Coronary artery (tissue), 2 donors: ENCODE measurements at regions not wholly inside any gene's neighbourhood (a gene's known extent, or its start where the extent isn't known, plus 50 kb on each side); places are given as distances from the start of the nearest gene placed in this dataset.

ENCODE experiments used
- DNase-seq: peaks from one replicate; pipeline ENCODE4 v3.0.0-alpha.2; 2017; ENCODE audit warnings: low spot score
- H3K27ac ChIP-seq, 2 donors: fragments of 200-600 bp; sonication (generic); one replicate each; pipeline ENCODE4 v1.5.1; 2016 to 2019
- H3K4me3 ChIP-seq: fragments of 200-600 bp; sonication (generic); 2 replicates; pipeline ENCODE4 v1.5.1; 2016; ENCODE audit warnings: mild to moderate bottlenecking, moderate library complexity
- TF ChIP-seq, protein P1 (sequence below): fragments of 200-600 bp; sonication (generic); IDR thresholded peaks from one replicate; pipeline ENCODE4 v1.5.1; 2019; ENCODE audit warnings: antibody characterized with exemption

DNA sequence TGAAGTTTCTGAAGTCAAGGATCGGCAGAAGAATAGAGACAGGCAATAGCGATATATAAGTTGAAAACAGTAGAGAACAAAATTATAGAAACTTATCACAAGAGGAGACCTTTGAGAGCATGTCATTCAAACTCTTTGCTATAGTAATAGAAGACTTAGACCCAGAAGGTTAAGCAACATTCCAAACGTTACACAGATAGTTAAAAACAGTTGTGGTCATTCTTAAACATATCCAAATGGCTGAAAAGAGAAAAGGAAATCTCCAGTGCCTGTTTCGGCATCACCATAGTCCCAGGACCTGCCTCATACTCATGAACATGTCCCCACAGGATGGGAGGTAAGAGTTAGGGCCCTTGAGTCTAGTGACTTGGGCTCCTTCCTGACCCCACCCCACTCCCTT lies 258.1 kb upstream of the NOCT start:
- H3K4me3 ChIP-seq, result no peak overlapping the region
- no peak for DNase-seq
- TF ChIP-seq, protein P1, sequence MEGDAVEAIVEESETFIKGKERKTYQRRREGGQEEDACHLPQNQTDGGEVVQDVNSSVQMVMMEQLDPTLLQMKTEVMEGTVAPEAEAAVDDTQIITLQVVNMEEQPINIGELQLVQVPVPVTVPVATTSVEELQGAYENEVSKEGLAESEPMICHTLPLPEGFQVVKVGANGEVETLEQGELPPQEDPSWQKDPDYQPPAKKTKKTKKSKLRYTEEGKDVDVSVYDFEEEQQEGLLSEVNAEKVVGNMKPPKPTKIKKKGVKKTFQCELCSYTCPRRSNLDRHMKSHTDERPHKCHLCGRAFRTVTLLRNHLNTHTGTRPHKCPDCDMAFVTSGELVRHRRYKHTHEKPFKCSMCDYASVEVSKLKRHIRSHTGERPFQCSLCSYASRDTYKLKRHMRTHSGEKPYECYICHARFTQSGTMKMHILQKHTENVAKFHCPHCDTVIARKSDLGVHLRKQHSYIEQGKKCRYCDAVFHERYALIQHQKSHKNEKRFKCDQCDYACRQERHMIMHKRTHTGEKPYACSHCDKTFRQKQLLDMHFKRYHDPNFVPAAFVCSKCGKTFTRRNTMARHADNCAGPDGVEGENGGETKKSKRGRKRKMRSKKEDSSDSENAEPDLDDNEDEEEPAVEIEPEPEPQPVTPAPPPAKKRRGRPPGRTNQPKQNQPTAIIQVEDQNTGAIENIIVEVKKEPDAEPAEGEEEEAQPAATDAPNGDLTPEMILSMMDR, result no peak
- no peak overlapping the region for H3K27ac ChIP-seq

DNA sequence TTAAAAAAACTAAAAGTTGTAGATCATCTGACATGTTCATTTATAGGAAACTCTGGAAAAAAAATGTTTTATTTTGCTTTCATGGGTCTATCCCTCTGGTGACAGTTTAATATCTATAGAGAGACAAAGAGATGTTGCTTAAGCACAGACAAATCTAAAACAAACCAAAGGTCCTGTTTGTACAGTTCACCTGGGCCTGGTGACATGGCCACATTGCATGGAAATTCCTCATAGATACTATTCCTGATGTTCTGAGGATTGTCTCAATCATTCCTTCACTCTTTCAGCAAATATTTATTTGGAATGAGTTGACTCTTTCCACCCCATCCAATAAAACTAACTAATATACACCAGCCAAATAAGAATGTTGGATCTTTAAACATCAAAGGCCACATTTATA lies 259.1 kb upstream of the NOCT start:
- no peak for DNase-seq
- H3K4me3 ChIP-seq, result no peak overlapping the region
- H3K27ac ChIP-seq, result no peak overlapping the region
- TF ChIP-seq, protein P1, result no peak

DNA sequence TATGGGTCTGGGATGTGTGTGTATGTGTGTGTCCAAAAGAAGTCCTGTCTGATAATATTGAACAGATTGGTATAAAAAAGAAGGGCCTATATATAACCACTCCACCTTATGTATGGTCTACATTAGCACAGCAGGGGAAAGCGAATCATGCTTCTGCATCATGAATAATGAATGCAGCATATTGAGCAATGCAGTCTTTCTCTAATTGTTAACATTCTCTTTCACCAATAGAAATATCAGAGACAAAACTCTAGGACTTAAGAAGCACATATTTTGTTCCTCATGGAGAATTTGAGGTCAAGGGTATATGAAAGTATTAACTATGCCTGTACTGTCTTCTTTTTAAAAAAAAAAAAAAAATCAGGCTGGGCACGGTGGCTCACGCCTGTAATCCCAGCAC lies 264.3 kb upstream of the NOCT start:
- Histone ChIP-seq H3K27ac (no peak overlapping the region), H3K4me3 (no peak overlapping the region)
- TF ChIP-seq, protein P1, result no peak
- DNase-seq, result no peak

DNA sequence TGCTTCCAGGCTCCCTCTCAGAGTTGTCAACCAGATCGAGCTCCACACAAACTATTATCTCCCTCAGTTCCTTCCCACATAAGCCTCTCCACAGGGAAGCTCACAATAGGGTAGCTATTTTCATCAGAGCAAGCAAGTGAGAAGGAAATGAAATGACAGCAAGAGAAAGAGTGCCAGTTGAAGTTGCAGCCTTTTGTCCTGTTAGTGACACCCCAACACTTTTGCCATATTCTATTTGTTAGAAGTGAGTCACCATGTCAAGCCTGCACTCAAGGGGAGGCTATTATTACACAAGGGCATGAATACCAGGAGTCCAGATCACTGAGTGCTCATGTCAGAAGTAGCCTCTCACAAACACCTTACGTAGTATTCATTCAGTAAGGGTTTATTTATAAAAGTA lies 266.3 kb upstream of the NOCT start:
- Histone ChIP-seq H3K4me3 (no peak overlapping the region), H3K27ac (no peak overlapping the region)
- no peak for DNase-seq
- TF ChIP-seq, protein P1, result no peak

DNA sequence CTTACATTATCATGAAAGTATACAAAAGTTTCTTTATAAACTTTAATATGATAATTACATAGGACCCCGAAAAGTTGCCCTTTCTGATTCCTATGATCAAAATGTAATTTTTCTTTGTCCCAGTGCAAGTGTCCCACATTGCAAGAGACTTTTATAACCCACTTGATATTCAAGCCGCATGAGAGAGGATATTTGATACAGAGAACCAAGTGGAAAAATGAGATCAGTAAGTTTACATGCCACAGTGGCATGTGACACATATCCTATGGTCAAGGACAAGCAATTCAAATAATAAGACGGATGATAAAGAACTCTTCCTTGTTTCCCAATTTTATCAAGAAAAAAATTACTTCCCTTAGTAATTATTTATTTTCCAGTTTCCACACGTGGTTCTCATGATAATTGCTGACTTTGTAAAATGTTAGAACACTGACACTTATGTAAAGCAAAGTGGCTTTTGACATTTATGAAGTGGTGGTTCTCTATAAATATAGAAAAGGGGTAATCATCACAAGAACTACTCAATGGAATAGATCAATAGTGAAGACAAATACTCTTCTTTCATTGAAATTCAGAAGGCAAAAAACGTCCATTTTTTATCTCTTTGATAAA lies 273.7 kb upstream of the NOCT start:
- no peak overlapping the region for H3K4me3 ChIP-seq

DNA sequence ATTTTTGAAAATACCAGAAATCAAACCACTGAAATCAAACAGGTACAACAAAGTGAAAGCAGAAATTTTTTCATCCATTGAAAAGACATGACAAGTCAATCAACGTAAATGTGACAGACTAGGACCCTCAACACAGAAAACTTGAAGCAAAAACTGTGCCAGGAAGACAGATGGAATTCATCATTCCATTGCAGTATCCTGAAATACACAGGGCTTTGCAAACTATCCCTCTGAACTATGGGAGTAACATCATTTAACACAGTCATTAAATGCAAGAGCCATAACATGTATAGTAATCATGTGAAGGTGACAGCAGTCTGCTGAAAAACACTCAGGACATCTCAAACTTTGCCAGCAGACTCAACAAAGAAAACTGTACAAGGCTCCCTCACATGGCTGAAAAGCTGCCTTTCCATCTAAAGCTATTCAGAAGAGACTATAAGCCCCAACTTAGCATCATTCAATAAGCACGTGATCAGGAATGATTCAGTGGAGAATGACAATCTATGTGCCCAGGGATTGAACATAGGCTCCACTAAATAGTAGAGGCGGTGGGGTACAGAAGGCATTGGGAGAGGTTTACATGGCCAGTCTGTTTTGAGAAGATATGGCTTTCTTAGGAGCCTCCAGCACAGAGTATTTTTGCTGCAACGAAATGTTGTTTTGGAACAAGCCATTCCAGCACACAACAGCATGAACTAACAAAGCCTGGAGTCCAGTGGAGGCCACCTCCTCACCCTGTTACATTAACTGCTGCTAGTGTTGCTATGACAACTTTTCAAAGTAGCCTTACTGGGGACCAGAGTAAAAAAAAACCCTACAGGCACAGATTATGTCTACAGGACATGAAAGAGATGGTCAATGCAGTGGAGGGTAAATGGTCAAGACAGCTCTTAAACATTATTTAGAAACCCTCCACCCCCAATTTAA lies 274.5 kb upstream of the NOCT start:
- no peak overlapping the region for H3K4me3 ChIP-seq
- DNase-seq, result no peak
- no peak overlapping the region for H3K27ac ChIP-seq
- TF ChIP-seq, protein P1, result no peak

More for the DNA sequence above, 273.7 kb upstream of the NOCT start:
- no peak overlapping the region for H3K27ac ChIP-seq
- no peak for DNase-seq
- TF ChIP-seq, protein P1, result no peak

DNA sequence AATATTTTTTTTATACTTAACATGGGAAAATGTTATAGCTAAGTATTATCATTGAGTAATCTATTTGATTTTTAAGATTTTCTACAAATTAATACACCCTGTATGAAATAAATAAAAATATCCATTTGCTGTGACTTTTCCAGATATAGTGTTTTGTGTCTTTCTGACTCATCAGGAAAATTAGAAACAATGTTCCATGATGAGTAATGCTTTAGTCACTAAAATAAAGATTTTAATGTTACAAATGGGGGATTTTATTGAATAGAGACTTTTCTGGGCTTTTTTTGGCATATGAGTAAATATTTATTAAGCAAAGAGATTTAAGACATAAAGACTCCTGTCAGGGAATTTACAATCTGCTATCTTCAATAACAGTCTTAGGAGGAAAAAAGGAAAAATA lies 279.2 kb upstream of the NOCT start:
- Histone ChIP-seq H3K27ac (no peak overlapping the region), H3K4me3 (no peak overlapping the region)
- DNase-seq, result no peak
- TF ChIP-seq, protein P1, result no peak
